Endothelial cell of umbilical vein (primary cell): ENCODE measurements at regions not wholly inside any gene's neighbourhood (a gene's known extent, or its start where the extent isn't known, plus 50 kb on each side); places are given as distances from the start of the nearest gene placed in this dataset.

Experiments used
- BruUV-seq: library from RNA; stranded (reverse); fragments of 400-500 nt; replicated peaks from 2 replicates; lab custom pipeline; 2021; lab: Mats Ljungman, UMichigan
- CTCF ChIA-PET: fragments of 300-600, 350-600 bp; sonication (Branson Sonifier 250); formaldehyde crosslinking; loops from one replicate; lab custom pipeline; 2021; ENCODE audit warnings: antibody characterized with exemption, inconsistent platforms; lab: Charles Lee
- POLR2A ChIA-PET: fragments of 300-600, 350-600 bp; sonication (Branson Sonifier 250); formaldehyde crosslinking; loops from one replicate; lab custom pipeline; 2021; ENCODE audit warnings: antibody characterized with exemption, inconsistent platforms; lab: Charles Lee
- DNase-seq: peaks from one replicate; pipeline ENCODE4 v3.0.0-alpha.2; 2011; ENCODE audit warnings: low read depth, low spot score
- FAIRE-seq: peaks from 2 replicates; lab custom pipeline; 2011; peaks lifted over from hg19 to GRCh38; lab: Jason Lieb, UNC
- H2AFZ ChIP-seq: 2 replicates; pipeline ENCODE4 v1.6.0; 2012; ENCODE audit warnings: low read depth, low read length, control low read depth, inconsistent platforms
- H3K27ac ChIP-seq: 2 replicates; pipeline ENCODE4 v1.5.1; 2011; ENCODE audit warnings: low read depth, mild to moderate bottlenecking, control low read depth, low read length, moderate library complexity; ENCODE audit not compliant: insufficient read depth
- H3K27me3 ChIP-seq, 2 experiments: 2 replicates each; pipeline versions ENCODE4 v1.6.0 to v1.6.1; 2011; ENCODE audit warnings: low read length in 2 of 2, mixed read lengths in 1 of 2; ENCODE audit not compliant: control insufficient read depth in 2 of 2, insufficient read depth in 2 of 2
- H3K36me3 ChIP-seq, 2 experiments: 2 replicates in 1 of 2; 3 replicates in 1 of 2; pipeline ENCODE4 v1.5.1; 2011; ENCODE audit warnings: low read length in 2 of 2, mild to moderate bottlenecking in 1 of 2, moderate library complexity in 1 of 2; ENCODE audit not compliant: control insufficient read depth in 2 of 2, insufficient read depth in 2 of 2; ENCODE audit errors: extremely low read depth in 1 of 2
- H3K4me1 ChIP-seq: 3 replicates; pipeline ENCODE4 v1.5.1; 2011; ENCODE audit warnings: mild to moderate bottlenecking, low read length; ENCODE audit not compliant: control insufficient read depth, insufficient read depth; ENCODE audit errors: extremely low read depth
- H3K4me2 ChIP-seq: 2 replicates; pipeline ENCODE4 v1.6.1; 2011; ENCODE audit warnings: low read length, control low read depth, mixed read lengths; ENCODE audit not compliant: insufficient read depth
- H3K4me3 ChIP-seq, 3 experiments: fragments of 200-600 bp in 1 of 3; sonication (generic), shearing (Covaris generic) in 1 of 3; replicated peaks in 1 of 3; 2 replicates each; pipeline ENCODE4 v1.5.1; 2011 to 2016; ENCODE audit warnings: control low read depth in 3 of 3, low read length in 3 of 3, mild to moderate bottlenecking in 2 of 3, inconsistent platforms in 1 of 3, low read depth in 1 of 3, moderate library complexity in 1 of 3; ENCODE audit not compliant: insufficient read depth in 1 of 3
- H3K79me2 ChIP-seq: 2 replicates; pipeline ENCODE4 v1.6.0; 2012; ENCODE audit warnings: low read length, inconsistent platforms; ENCODE audit not compliant: control insufficient read depth, insufficient read depth
- H3K9ac ChIP-seq: replicated peaks from 2 replicates; pipeline ENCODE3; 2011; ENCODE audit warnings: low read length, control low read depth; ENCODE audit not compliant: insufficient read depth; ENCODE audit errors: extremely low read depth
- H3K9me1 ChIP-seq: replicated peaks from 3 replicates; pipeline ENCODE4 v1.6.0; 2011; ENCODE audit warnings: mild to moderate bottlenecking, low read length; ENCODE audit not compliant: control insufficient read depth, insufficient read depth; ENCODE audit errors: extremely low read depth
- H3K9me3 ChIP-seq: replicated peaks from 2 replicates; pipeline ENCODE4 v1.5.1; 2012; ENCODE audit warnings: low read length, inconsistent platforms; ENCODE audit not compliant: control insufficient read depth, insufficient read depth
- H4K20me1 ChIP-seq: replicated peaks from 2 replicates; pipeline ENCODE3; 2011; ENCODE audit warnings: mild to moderate bottlenecking, low read length; ENCODE audit not compliant: control insufficient read depth, insufficient read depth; ENCODE audit errors: extremely low read depth
- EZH2 ChIP-seq: IDR thresholded peaks from 2 replicates; pipeline ENCODE4 v1.6.1; 2012; ENCODE audit warnings: borderline replicate concordance, low read depth, mild to moderate bottlenecking, moderate library complexity, low read length, inconsistent platforms; ENCODE audit not compliant: severe bottlenecking
- FOS ChIP-seq: IDR thresholded peaks from 2 replicates; pipeline ENCODE4 v1.6.1; 2011; ENCODE audit warnings: mild to moderate bottlenecking, low read length, moderate library complexity, borderline replicate concordance; ENCODE audit not compliant: insufficient read depth
- GATA2 ChIP-seq: IDR thresholded peaks from 2 replicates; pipeline ENCODE4 v1.7.0; 2011; ENCODE audit warnings: low read depth, mild to moderate bottlenecking, moderate library complexity, mixed read lengths, low read length; ENCODE audit not compliant: insufficient read length, insufficient read depth
- JUN ChIP-seq: IDR thresholded peaks from 2 replicates; pipeline ENCODE4 v1.6.1; 2011; ENCODE audit warnings: borderline replicate concordance, low read depth; ENCODE audit not compliant: insufficient read length, insufficient read depth
- MYC ChIP-seq: IDR thresholded peaks from one replicate; pipeline ENCODE4 v1.6.1; 2011; ENCODE audit warnings: mild to moderate bottlenecking, low read depth, low read length
- POLR2A ChIP-seq: IDR thresholded peaks from 2 replicates; pipeline ENCODE4 v1.6.1; 2012; ENCODE audit warnings: low read depth, mild to moderate bottlenecking, control low read depth, low read length
- POLR2AphosphoS5 ChIP-seq: IDR thresholded peaks from 2 replicates; pipeline ENCODE4 v1.6.1; 2012; ENCODE audit warnings: low read depth, mild to moderate bottlenecking, control low read depth, low read length, moderate library complexity; ENCODE audit not compliant: insufficient read depth
- dilution Hi-C: fragments of 300-500 bp; cut with MboI; formaldehyde crosslinking; loops from one replicate; pipeline ENCODE4 v1.15.0; 2019; ENCODE audit warnings: low sequenced_read_pairs; ENCODE audit not compliant: extremely low pct_ligation_motif_present
- intact Hi-C: fragments of 100-400 bp; cut with micrococcal nuclease; formaldehyde crosslinking; loops from one replicate; pipeline ENCODE4 v1.10.0; 2022
- TF ChIP-seq, protein P1 (sequence below): IDR thresholded peaks from 2 replicates; pipeline ENCODE4 v1.6.1; 2011; ENCODE audit not compliant: insufficient read depth, insufficient read length
- TF ChIP-seq, protein P2 (sequence below), 2 donors: IDR thresholded peaks; 1 replicate in 1 of 2; 2 replicates in 1 of 2; pipeline ENCODE4 v1.5.1; 2011; ENCODE audit warnings: low read length in 2 of 2, mild to moderate bottlenecking in 2 of 2, moderate library complexity in 2 of 2, control low read depth in 1 of 2, inconsistent platforms in 1 of 2, low read depth in 1 of 2; ENCODE audit not compliant: insufficient read depth in 1 of 2; ENCODE audit errors: extremely low read depth in 1 of 2

DNA sequence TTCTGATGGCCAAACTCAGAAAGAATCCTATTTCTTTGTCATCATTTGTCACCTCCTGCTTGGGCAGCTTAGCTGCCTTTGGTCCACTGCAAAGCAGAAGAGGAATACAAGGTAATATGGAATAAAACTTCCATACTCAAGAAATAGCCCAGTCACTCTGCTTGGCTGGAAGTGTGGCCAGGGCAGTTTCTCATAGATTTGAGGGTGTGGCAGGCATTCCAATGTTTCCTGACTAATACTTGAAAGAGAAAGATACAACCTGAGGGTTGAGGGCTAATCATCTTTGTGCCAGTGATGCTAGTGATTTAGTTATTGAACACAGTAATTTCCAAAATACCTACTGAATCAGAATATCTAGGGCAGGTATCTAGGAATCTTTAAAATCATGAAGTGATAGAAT, 83.1 kb downstream of the FAM161A start:
- Histone ChIP-seq H3K27ac (no peak overlapping the region), H3K4me2 (no peak overlapping the region), H3K4me3 (no peak overlapping the region), H3K9me1 (no peaks in the 10 kb centered on the region), H4K20me1 (no peaks in the 10 kb centered on the region), H3K27me3 (peaks cover 4 to 7% of the 10 kb centered on the region in 2 experiments), H3K9me3 (no peaks in the 10 kb centered on the region), H3K36me3 (no peaks in the 10 kb centered on the region), H2AFZ (no peak overlapping the region), H3K4me1 (no peaks in the 10 kb centered on the region), H3K9ac (no peak overlapping the region), H3K79me2 (no peaks in the 10 kb centered on the region)
- CTCF ChIA-PET: no interaction called here
- no TSS peak for BruUV-seq
- no peak for DNase-seq
- dilution Hi-C loops: no loop called here
- TF ChIP-seq GATA2 (no peak), JUN (no peak), POLR2A (no peak), MYC (no peak), FOS (no peak), EZH2 (no peak), POLR2AphosphoS5 (no peak)
- TF ChIP-seq, protein P1, sequence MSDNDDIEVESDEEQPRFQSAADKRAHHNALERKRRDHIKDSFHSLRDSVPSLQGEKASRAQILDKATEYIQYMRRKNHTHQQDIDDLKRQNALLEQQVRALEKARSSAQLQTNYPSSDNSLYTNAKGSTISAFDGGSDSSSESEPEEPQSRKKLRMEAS: no peak
- TF ChIP-seq, protein P2, sequence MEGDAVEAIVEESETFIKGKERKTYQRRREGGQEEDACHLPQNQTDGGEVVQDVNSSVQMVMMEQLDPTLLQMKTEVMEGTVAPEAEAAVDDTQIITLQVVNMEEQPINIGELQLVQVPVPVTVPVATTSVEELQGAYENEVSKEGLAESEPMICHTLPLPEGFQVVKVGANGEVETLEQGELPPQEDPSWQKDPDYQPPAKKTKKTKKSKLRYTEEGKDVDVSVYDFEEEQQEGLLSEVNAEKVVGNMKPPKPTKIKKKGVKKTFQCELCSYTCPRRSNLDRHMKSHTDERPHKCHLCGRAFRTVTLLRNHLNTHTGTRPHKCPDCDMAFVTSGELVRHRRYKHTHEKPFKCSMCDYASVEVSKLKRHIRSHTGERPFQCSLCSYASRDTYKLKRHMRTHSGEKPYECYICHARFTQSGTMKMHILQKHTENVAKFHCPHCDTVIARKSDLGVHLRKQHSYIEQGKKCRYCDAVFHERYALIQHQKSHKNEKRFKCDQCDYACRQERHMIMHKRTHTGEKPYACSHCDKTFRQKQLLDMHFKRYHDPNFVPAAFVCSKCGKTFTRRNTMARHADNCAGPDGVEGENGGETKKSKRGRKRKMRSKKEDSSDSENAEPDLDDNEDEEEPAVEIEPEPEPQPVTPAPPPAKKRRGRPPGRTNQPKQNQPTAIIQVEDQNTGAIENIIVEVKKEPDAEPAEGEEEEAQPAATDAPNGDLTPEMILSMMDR (IDR thresholded peaks at IDR 0.05; ENCODE audit: extremely low read depth in 1 of 2, insufficient read depth in 1 of 2, low read depth in 1 of 2, low read length in 2 of 2): no peak
- no peak for FAIRE-seq
- POLR2A ChIA-PET: no interaction called here
- intact Hi-C loops: no loop called here
